ENCODE measurements at regions not wholly inside any gene's neighbourhood (a gene's known extent, or its start where the extent isn't known, plus 50 kb on each side); places are given as distances from the start of the nearest gene placed in this dataset.

DNA sequence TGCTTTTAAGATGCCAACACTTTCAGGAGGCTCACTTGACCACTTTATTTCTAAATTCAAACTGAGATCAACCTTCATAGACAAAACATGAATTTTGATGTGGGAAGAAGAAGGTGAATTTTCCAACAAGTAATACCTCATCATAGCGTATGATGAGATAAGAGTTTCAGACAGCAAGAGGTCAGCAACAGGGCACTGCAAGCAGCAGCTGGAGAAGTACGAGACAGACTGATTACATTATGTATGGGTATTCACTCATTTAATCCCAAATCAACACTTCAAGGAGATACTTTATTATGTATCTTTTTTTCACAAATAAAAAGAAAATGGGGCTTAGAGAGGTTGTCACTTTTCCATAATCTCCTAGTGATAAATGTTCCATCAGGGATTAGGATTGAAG is 389.8 kb downstream of the TBC1D4 start:
- Histone ChIP-seq H3K9me3 (ENCODE audit: insufficient read depth, low read length) (no peaks in the 10 kb centered on the region), H4K20me1 (ENCODE audit: low read depth, low read length) (no peaks in the 10 kb centered on the region), H3K27me3 (ENCODE audit: low read length) (no peaks in the 10 kb centered on the region), H2AFZ (ENCODE audit: low read depth, low read length, severe bottlenecking) (no peak overlapping the region), H3K79me2 (ENCODE audit: insufficient read depth, low read length) (no peaks in the 10 kb centered on the region), H3F3A (ENCODE audit: insufficient read depth) (no peaks in the 10 kb centered on the region), H3K36me3 (ENCODE audit: low read length) (no peaks in the 10 kb centered on the region), H3K9me2 (replicated peaks; ENCODE audit: insufficient read depth, low read length) (no peaks in the 10 kb centered on the region), H3K4me3 (ENCODE audit: insufficient read depth, low read length, poor library complexity, severe bottlenecking) (no peak overlapping the region), H3K27ac (ENCODE audit: low read depth, low read length) (no peak overlapping the region), H3K4me2 (ENCODE audit: low read depth, low read length, poor library complexity, severe bottlenecking) (no peak overlapping the region), H3K9ac (ENCODE audit: low read length) (no peak overlapping the region)
- TF ChIP-seq EZH2phosphoT487 (conservative IDR thresholded peaks at IDR 0.05; ENCODE audit: low read length), result no peak
- TF ChIP-seq, protein P1, sequence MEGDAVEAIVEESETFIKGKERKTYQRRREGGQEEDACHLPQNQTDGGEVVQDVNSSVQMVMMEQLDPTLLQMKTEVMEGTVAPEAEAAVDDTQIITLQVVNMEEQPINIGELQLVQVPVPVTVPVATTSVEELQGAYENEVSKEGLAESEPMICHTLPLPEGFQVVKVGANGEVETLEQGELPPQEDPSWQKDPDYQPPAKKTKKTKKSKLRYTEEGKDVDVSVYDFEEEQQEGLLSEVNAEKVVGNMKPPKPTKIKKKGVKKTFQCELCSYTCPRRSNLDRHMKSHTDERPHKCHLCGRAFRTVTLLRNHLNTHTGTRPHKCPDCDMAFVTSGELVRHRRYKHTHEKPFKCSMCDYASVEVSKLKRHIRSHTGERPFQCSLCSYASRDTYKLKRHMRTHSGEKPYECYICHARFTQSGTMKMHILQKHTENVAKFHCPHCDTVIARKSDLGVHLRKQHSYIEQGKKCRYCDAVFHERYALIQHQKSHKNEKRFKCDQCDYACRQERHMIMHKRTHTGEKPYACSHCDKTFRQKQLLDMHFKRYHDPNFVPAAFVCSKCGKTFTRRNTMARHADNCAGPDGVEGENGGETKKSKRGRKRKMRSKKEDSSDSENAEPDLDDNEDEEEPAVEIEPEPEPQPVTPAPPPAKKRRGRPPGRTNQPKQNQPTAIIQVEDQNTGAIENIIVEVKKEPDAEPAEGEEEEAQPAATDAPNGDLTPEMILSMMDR (IDR thresholded peaks at IDR 0.05; ENCODE audit: insufficient read depth, low read length, poor library complexity, severe bottlenecking), result no peak

DNA sequence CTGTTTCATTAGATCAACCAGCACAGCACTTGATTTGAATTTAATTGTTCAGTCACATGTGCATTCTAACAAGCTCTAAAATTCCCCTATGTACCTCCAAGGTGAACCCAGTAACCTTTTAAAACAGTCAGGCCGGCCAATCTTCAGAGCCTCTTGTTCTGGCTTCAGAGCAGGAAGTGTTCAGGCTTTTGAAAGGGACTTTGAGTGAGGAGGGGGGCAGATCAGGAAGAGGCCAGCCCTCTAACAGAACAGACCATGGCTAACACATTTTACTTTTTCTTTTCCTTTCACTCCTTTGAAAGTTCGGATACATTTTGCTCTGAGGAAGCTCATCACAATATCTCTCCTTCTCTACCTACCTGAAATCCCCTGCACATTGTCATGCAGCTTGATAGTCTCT is 390.3 kb downstream of the TBC1D4 start:
- no peak for TF ChIP-seq EZH2phosphoT487 (conservative IDR thresholded peaks at IDR 0.05; ENCODE audit: low read length)
- TF ChIP-seq, protein P1 (IDR thresholded peaks at IDR 0.05; ENCODE audit: insufficient read depth, low read length, poor library complexity, severe bottlenecking), result no peak
- no peak overlapping the region for H3K27ac ChIP-seq (ENCODE audit: low read depth, low read length)
- no peaks in the 10 kb centered on the region for H3K36me3 ChIP-seq (ENCODE audit: low read length)
- no peak overlapping the region for H2AFZ ChIP-seq (ENCODE audit: low read depth, low read length, severe bottlenecking)
- H3K9ac ChIP-seq (ENCODE audit: low read length), result no peak overlapping the region
- H3K4me2 ChIP-seq (ENCODE audit: low read depth, low read length, poor library complexity, severe bottlenecking), result no peak overlapping the region
- no peaks in the 10 kb centered on the region for H4K20me1 ChIP-seq (ENCODE audit: low read depth, low read length)
- H3K9me3 ChIP-seq (ENCODE audit: insufficient read depth, low read length), result no peaks in the 10 kb centered on the region
- H3K27me3 ChIP-seq (ENCODE audit: low read length), result no peaks in the 10 kb centered on the region
- no peaks in the 10 kb centered on the region for H3F3A ChIP-seq (ENCODE audit: insufficient read depth)
- no peaks in the 10 kb centered on the region for H3K9me2 ChIP-seq (replicated peaks; ENCODE audit: insufficient read depth, low read length)
- no peaks in the 10 kb centered on the region for H3K79me2 ChIP-seq (ENCODE audit: insufficient read depth, low read length)
- no peak overlapping the region for H3K4me3 ChIP-seq (ENCODE audit: insufficient read depth, low read length, poor library complexity, severe bottlenecking)

DNA sequence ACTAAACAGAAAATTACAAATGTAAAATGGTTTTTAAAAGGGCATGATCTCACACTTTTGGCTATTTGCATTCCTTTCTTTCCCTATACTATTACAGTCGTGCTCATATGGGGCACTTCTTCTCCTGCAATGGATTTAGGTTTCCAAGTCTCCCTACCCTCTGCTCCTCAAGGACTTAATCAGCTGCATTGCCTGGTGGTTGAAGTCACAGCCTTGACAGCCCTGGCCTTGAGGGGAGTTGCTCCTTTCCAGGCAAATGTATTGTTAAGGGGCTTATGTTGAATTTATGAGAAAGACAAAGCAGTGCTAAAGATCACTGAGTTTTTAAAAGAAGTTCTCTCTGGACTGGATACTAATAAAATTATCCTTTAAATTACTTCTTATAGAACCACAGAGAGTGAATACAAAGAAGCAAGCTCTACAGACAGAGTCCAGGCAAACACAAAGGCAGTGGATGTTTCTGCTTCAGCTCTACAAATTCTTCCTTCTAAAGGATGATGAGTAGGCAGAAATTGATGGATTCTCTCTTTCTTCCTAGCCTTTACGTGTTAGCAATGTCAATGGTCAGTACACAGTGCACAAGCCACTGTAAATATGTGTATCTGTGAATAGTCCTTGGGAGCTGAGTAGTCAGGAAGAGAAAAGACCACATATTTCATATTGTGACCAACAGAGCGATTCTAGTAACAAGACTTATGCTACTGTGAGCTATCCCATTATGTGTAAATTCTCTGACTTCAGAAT is 390.9 kb downstream of the TBC1D4 start:
- Histone ChIP-seq H3K4me3 (ENCODE audit: insufficient read depth, low read length, poor library complexity, severe bottlenecking) (no peak overlapping the region), H3K4me2 (ENCODE audit: low read depth, low read length, poor library complexity, severe bottlenecking) (no peak overlapping the region), H3K9me3 (ENCODE audit: insufficient read depth, low read length) (no peaks in the 10 kb centered on the region), H3K79me2 (ENCODE audit: insufficient read depth, low read length) (no peaks in the 10 kb centered on the region), H2AFZ (ENCODE audit: low read depth, low read length, severe bottlenecking) (no peak overlapping the region), H3K36me3 (ENCODE audit: low read length) (no peaks in the 10 kb centered on the region), H3K9ac (ENCODE audit: low read length) (no peak overlapping the region), H3K27me3 (ENCODE audit: low read length) (no peaks in the 10 kb centered on the region), H3F3A (ENCODE audit: insufficient read depth) (no peaks in the 10 kb centered on the region), H4K20me1 (ENCODE audit: low read depth, low read length) (no peaks in the 10 kb centered on the region), H3K9me2 (replicated peaks; ENCODE audit: insufficient read depth, low read length) (no peaks in the 10 kb centered on the region), H3K27ac (ENCODE audit: low read depth, low read length) (no peak overlapping the region)
- TF ChIP-seq, protein P1 (IDR thresholded peaks at IDR 0.05; ENCODE audit: insufficient read depth, low read length, poor library complexity, severe bottlenecking), result no peak
- TF ChIP-seq EZH2phosphoT487 (conservative IDR thresholded peaks at IDR 0.05; ENCODE audit: low read length), result no peak

Data from SU-DHL-6 (cell line).